Right renal pelvis (tissue), 4 donors: ENCODE measurements at regions not wholly inside any gene's neighbourhood (a gene's known extent, or its start where the extent isn't known, plus 50 kb on each side); places are given as distances from the start of the nearest gene placed in this dataset.

Source experiments
- DNase-seq, 4 donors: peaks; one replicate each; pipeline ENCODE4 v3.0.0-alpha.2; 2013; ENCODE audit warnings: low read depth in 4 of 4, low spot score in 3 of 4, missing footprints in 1 of 4

- DNase-seq: no peak
These were observed 59.2 kb upstream of the ANTXRL start for GRCh38 chr10:46227571-46227935.

DNA sequence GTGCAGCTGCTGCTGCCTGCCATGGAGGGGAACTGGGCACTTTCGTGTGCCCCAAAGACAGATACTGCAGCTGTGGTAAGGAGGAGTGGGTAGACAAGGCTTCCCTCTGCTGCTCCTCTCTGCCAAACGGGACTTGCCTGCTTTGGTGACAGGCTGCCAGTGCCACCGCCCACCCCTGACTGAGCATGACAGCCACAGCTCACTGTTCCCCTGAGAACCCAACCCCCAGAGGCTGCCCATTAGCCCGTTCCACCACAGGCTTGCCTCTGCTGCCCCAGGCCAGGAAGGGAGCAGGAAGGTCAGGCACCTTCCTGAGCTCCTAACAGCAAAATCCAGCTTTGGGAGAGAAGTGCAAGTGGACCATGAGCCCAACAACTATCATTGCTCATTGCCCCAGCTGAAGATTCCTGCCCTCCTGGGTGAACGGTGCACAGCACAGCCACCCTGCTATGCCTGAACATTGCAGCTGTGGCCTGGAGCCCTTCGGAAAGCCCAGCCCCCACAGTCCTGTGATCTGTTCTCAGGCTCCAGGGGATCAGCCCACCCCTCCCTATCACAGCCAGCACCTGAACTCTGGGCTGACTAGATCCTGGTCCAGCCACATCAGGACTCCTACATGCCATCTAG, 58.7 kb upstream of the ANTXRL start:
- no peak for DNase-seq

- peak; percentile 34 to 54 (median 45) for DNase-seq
These were observed 58.2 kb upstream of the ANTXRL start for GRCh38 chr10:46228563-46229071.

DNA sequence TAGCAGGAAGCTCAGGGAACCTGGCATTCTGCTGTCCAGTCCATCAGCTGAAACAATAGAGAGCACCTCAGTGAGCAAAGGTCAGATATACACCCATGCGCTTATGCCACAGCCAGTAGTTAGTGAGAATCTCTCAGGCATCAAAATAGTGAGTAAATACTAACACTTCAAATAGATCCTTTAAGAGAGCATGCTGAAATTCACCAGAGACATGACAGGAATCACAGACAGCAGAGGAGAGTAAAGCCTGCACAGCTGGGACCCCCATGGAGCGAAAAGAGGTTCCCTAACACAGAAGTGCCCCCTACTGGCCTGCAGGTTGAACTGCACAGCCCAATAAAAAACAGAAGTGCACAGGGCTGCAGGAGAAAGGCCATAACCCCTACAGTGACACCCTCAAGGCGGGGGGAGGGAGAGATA, 57.6 kb upstream of the ANTXRL start:
- peak in 1 of 4 donors; percentile 3 for DNase-seq

- no peak for DNase-seq
These were observed 56.2 kb upstream of the ANTXRL start for GRCh38 chr10:46230615-46231014.

DNA sequence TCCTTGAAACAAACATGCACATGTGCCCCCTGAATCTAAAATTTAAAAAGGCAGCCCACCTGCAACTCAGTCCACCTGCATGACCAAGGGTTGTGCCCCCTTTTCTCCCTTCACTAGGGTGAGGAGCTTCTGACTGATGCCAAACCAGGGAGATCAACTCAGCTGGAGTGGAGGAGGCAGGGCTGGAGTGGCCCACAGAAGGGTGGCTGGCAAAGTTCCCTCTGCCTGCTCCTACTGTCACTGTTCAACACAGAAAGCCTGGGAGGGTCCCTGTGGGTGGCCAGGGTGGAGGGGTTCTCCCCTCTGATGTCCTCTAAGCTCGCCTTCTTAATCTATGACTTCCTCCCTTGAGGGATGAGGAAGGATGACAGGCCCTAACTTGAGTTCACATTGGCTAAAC, 55.7 kb upstream of the ANTXRL start:
- DNase-seq: no peak

GRCh38 chr10:46232084-46232483, 54.7 kb upstream of the ANTXRL start:
- DNase-seq: no peak

GRCh38 chr10:46232666-46233065, 54.1 kb upstream of the ANTXRL start:
- no peak for DNase-seq

- no peak for DNase-seq
These were observed 53.6 kb upstream of the ANTXRL start for GRCh38 chr10:46233181-46233580.

- no peak for DNase-seq
These were observed 52.8 kb upstream of the ANTXRL start for GRCh38 chr10:46234026-46234425.

DNA sequence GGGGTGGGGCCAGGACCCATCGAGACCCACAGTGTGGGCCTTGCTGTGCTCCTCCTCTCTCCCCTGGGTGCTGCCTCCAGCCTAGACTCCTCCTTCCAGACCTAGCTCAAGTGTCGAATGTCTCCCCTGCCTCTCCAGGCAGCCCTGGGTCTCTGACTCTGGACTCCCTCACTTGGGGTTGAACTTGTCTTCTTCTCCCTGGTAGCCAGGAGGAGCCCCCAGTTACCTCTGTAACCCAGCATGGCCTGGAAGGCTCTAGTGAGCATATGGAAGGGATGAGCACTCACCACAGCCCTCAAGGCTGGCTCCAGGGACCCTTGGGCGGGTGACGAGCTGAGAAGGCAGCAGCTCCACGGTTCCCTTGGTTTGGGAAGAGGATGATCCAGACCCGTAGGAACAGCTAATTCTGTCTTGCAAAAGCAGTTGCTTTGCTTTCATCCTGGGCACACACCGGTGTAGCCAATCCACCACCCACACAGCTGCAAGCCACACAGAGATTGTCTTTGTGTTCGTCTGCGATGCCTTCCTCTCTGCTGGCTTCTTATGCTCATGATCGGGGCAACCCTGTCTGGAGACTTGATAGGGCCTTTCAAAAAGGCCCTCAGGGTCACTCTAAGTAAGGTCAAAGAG, 52.3 kb upstream of the ANTXRL start:
- DNase-seq: no peak

DNA sequence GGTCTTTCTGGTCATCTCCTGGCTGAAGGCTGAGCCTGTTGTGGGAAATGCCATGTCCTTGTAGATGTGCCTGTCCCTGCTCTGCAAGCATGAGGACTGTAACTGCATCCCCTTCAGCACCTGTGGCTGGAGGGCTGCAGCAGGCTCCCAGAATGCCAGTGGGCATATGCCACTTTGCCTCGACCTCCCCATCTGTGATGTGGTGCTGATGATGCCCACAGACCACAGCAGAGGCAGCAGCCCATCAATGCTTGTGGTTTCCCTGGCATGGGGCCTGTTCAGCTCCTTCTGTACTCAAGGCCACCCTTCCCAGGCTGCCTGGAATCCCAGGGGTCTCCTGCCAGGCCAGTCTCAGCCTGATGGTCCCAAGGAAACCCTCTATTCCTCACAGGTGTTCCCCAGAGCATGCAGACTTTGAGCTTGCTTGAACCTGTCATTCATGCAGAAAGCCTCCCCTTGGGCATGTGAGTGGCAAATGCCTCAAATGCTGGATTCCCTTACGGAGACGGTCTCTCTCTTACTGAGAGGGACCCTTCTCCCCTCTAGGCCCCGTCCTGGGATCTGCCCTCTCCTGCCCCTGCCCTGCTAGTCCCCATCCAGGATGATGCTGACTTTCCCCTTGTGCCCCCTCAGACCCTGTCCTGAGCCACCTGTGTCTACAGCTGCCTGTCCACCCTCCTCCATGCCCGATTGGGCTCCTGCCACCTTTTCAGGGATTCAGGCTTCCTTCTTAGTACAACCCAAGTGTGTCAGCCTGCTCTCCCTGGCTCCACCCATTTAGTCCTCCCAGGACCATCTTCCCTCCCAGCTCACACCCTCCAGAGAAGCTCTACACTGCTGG, 50.9 kb upstream of the ANTXRL start:
- no peak for DNase-seq

DNA sequence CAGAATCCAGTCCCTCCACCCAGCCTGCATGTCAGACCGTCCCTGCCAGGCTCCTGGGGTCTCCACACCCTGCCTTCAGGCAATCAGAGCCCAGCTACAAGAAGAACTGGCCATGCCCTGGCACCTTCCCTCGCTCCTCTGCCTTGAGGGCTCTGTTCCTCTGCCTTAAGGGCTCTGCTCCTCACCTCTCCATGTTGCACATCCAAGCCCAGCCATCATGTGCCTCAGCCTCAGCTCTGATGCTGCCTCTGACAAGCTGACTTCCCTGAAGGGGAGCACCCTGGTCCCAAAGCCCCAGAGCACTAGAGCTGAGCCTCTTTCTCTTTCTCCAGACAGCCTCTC, 50.3 kb upstream of the ANTXRL start:
- no peak for DNase-seq

- DNase-seq: no peak
These were observed 49.7 kb upstream of the ANTXRL start for GRCh38 chr10:46236941-46237681.
